GM21717 (cell line): ENCODE measurements at regions not wholly inside any gene's neighbourhood (a gene's known extent, or its start where the extent isn't known, plus 50 kb on each side); places are given as distances from the start of the nearest gene placed in this dataset.

Source experiments
- ATAC-seq: cut with Tn5 transposase; IDR thresholded peaks from one replicate; pipeline ENCODE4 v1.9.1; 2021; ENCODE audit warnings: mild to moderate bottlenecking, moderate library complexity; ENCODE audit not compliant: unreplicated experiment

DNA sequence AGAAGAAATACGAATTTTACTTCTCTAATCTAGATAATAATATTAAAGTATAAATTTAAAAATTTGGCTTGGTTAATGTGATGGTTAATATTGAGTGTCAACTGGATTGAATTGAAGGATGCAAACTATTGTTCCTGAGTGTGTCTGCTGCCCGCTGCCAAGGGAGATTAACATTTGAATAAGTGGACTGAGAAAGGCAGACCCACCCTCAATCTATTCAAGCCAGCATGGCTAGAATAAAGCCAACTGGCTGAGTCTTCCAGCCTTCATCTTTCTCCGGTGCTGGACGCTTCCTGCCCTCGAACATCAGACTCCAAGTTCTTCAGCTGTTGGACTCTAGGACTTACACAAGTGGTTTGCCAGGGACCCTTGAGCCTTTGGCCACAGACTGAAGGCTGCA is 152.7 kb downstream of the TBXT start:
- no peak for ATAC-seq

DNA sequence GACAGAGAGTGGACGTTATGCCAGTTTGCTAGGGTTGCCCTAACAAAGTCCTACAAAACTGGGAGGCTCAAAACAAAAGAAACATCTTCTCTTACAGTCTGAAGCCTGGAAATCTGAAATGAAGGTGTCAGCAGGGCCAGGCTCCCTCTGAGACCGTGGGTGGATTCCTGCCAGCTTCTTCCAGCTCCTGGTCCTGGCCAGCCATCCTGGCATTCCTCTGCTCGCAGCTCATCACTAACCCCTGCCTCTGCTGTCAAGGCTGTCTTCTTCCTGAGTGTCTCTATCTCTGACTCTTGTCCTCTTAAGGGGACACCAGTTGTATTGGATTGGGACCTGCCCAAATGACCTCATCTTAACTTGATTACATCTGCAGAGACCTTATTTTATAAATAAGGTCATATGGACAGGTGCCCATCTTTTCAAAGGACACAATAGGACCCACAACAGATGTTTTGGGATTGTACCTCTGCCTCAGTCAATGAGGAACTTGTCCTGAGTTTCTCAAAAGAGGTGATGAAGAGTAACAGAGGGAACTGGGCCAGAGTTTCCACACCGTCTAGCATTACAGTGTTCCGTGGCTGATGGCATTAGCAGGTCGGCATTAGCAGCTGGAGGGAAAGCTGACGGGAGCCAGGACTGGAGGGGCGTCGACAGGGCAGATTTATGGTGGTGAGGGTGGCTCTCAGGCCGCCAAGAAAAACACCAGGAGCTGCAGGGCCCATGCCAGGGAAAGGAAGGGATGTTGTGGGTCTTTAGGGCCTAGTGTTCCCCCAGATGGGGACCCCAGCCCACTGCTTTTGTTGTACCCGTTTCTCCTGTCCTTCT is 157.3 kb downstream of the TBXT start:
- ATAC-seq, result no peak

DNA sequence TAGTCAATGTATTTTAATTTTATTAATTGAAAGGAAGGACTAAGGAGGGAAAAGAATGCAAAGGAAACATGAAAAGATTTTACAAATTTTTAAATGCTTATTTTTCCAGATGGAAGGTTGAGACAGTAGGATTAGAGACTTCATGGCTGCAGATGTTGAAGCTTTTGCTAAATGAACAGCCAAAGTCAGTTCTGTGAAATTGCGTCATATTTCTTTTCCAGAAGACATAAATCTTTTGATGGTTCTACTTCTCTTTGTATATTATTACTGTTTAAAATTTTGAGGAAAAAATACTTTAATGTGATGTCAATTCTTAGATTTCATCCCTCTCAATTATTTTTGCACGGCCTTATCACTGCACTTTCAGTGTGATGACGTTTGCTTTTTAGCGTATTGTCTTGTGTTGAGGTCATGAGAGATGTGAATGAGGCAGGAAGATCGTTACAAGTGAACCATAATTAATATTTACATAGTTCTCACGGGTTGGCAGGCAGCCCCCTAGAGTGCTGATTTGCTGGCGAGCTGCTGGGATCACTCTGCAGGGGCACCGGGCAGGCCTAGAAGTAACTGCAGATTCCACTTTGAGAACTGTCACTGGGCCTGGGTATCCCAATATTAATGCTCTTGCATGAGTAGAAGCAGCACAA is 158.1 kb downstream of the TBXT start:
- no peak for ATAC-seq

GRCh38 chr6:166008441-166009369 is 158.9 kb downstream of the TBXT start:
- no peak for ATAC-seq

GRCh38 chr6:166007349-166008263 is 160.0 kb downstream of the TBXT start:
- ATAC-seq, result no peak

- no peak for ATAC-seq
Measured at GRCh38 chr6:166006900-166007301, 160.8 kb downstream of the TBXT start.

GRCh38 chr6:166005944-166006899 is 161.4 kb downstream of the TBXT start:
- ATAC-seq, result no peak

- no peak for ATAC-seq
Measured at GRCh38 chr6:166005401-166005943, 162.2 kb downstream of the TBXT start.

DNA sequence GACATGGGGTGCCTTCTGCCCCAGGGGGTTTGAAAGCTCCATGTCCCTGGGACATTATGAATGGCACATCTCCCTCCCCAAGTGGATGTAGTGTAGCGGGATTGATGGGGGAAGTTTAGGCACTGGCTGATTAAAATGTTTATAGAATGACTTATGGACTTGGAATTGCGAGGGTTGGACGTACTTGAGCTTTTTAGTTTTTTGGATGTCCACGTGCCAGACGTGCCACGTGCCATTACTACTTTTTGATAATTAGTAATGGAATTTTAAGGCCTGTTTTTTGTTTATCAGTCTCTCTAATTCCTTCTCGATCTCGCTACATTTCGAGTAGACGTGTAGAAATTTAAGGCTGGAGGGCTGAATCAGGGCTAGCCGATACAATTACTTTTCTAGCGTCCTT is 162.8 kb downstream of the TBXT start:
- no peak for ATAC-seq

DNA sequence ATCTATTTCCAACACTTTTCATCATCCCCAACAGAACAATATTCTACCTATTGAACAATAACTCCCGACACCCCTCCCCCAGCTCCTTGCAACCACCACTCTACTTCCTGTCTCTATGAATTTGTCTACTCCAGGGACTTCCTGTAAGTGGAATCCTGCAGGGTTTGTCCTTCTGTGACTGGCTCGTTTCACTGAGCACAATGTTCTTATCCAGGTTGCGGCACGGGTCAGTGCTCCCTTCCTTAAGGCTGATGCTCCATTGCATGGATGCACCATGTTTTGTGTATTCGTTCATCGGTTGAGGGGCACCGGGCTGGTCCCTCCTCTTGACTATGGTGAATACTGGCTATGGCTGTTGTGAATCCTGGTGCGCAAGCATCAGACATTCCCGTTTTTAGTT is 163.2 kb downstream of the TBXT start:
- ATAC-seq, result no peak

DNA sequence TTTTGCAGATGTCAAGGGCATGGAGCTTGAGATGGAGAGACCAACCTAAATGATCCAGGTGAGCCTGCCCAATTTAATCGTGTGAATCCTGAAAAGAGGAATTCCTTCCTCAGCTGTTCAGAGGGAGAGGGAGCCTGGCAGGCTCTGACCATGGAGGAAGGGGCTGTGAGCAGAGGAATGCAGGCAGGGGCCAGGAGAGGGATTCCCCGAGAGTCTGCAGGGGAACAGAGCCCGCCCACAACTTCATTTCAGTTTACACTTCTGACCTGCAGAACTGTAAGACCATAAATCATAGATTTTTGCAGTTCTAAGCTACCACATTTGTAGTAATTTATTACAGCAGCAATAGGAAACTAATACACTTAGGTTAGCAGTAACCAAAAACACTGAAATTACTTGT is 164.1 kb downstream of the TBXT start:
- ATAC-seq, result no peak

DNA sequence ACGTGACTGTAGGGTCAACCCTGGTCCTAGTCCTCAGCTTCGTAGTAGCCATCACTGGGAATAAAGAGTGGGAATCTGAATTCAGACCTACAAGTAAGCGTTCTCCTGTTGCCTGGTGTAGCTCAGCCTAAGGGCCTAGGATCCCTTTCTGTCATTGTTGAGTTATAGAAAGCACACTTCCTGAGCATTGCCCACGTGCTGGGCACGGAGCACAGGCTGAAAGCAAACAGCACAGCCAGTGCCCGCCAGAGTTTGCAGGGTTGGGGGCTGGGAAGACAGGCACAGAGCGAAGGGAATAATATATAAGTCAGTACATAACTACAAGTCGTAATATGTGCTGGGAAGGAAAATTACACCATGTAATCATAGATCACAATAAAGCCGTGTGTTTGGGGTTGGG is 166.3 kb downstream of the TBXT start:
- no peak for ATAC-seq

- ATAC-seq, result no peak
Measured at GRCh38 chr6:165999279-165999678, 168.4 kb downstream of the TBXT start.

DNA sequence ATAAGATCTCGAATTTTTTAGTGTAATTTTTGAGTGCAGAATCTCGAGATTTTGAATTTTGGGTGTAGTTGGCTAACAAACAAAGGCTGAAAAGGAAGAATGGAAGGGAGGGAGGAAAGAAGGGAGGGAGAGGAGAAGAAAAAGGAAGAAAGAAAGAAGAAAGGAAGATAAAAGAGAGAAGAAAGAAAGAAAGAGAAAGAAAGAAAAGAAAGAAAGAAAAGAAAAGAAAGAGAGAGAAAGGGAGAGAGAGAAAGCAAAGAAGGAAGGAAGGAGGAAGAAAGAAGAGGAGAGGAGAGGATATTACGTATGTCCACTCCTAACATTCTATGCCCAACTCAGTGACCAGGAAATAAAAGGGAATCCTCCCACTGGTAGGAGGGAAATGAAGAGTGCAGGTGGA is 169.6 kb downstream of the TBXT start:
- no peak for ATAC-seq

DNA sequence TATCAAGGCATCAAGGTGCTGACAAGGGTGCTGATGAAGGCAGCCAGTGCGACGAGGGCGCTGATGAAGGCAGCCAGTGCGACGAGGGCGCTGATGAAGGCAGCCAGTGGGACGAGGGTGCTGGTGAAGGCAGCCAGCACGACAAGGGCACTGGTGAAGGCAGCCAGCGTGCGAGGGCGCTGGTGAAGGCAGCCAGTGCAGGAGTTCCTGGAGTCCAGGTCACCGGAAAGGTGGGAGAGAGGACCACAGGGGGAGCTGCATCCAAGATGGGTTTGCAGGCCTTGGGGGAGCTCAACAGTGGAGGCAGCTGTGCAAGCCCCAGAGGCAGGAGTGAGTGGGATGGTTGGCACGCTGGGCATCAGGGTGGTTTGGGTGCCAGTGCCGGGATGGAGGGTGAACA is 176.3 kb downstream of the TBXT start:
- no peak for ATAC-seq

- no peak for ATAC-seq
Measured at GRCh38 chr6:165990216-165990615, 177.4 kb downstream of the TBXT start.

- no peak for ATAC-seq
Measured at GRCh38 chr6:165988757-165989456, 178.7 kb downstream of the TBXT start.

DNA sequence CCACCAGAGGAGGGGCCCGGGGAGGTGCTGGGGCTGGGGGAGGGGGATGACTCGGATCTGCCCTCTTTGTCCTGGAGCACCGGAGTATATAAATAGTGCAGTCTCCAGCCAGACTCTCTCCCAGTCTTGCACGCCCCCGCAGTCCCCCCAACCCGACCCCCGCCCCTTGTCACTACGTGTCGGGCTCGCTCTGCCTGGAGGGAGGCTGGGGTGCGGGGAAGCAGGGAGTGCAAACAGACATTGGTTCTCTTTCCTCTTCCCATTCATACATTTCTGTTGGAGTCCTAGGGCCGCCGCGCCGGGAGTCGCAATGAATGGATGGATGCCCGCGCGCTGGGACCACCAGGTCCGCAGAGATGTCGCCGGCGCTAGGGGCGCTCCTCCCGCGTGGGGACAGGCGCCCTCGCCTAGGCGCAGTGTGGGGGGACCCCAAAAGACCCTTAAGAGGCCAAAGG is 179.3 kb downstream of the TBXT start:
- no peak for ATAC-seq
